ENCODE measurements at regions not wholly inside any gene's neighbourhood (a gene's known extent, or its start where the extent isn't known, plus 50 kb on each side); places are given as distances from the start of the nearest gene placed in this dataset.

GRCh38 chr10:3548702-3549101 is 236.3 kb downstream of the KLF6 start:
- TF ChIP-seq GATA3 (IDR thresholded peaks at IDR 0.05; ENCODE audit: low read depth, low read length) (no peak), GATA2 (IDR thresholded peaks at IDR 0.05; ENCODE audit: low read depth, low read length) (no peak)

GRCh38 chr10:3548076-3548475 is 236.9 kb downstream of the KLF6 start:
- TF ChIP-seq GATA3 (IDR thresholded peaks at IDR 0.05; ENCODE audit: low read depth, low read length) (no peak), GATA2 (IDR thresholded peaks at IDR 0.05; ENCODE audit: low read depth, low read length) (no peak)

GRCh38 chr10:3544561-3544960 is 240.4 kb downstream of the KLF6 start:
- TF ChIP-seq GATA3 (IDR thresholded peaks at IDR 0.05; ENCODE audit: low read depth, low read length) (no peak), GATA2 (IDR thresholded peaks at IDR 0.05; ENCODE audit: low read depth, low read length) (no peak)

GRCh38 chr10:3542185-3542611 is 242.8 kb downstream of the KLF6 start:
- TF ChIP-seq GATA3 (IDR thresholded peaks at IDR 0.05; ENCODE audit: low read depth, low read length): no peak
- TF ChIP-seq GATA2 (IDR thresholded peaks at IDR 0.05; ENCODE audit: low read depth, low read length): no peak

- TF ChIP-seq GATA2 (IDR thresholded peaks at IDR 0.05; ENCODE audit: low read depth, low read length) (no peak), GATA3 (IDR thresholded peaks at IDR 0.05; ENCODE audit: low read depth, low read length) (no peak)
Measured at GRCh38 chr10:3539696-3540383, 245.2 kb downstream of the KLF6 start.

- TF ChIP-seq GATA3 (IDR thresholded peaks at IDR 0.05; ENCODE audit: low read depth, low read length): no peak
- no peak for TF ChIP-seq GATA2 (IDR thresholded peaks at IDR 0.05; ENCODE audit: low read depth, low read length)
Measured at GRCh38 chr10:3538656-3539531, 246.1 kb downstream of the KLF6 start.

GRCh38 chr10:3538291-3538655 is 246.7 kb downstream of the KLF6 start:
- TF ChIP-seq GATA2 (IDR thresholded peaks at IDR 0.05; ENCODE audit: low read depth, low read length) (no peak), GATA3 (IDR thresholded peaks at IDR 0.05; ENCODE audit: low read depth, low read length) (no peak)

- TF ChIP-seq GATA3 (IDR thresholded peaks at IDR 0.05; ENCODE audit: low read depth, low read length) (no peak), GATA2 (IDR thresholded peaks at IDR 0.05; ENCODE audit: low read depth, low read length) (no peak)
Measured at GRCh38 chr10:3537518-3537917, 247.5 kb downstream of the KLF6 start.

- no peak for TF ChIP-seq GATA3 (IDR thresholded peaks at IDR 0.05; ENCODE audit: low read depth, low read length)
- TF ChIP-seq GATA2 (IDR thresholded peaks at IDR 0.05; ENCODE audit: low read depth, low read length): no peak
Measured at GRCh38 chr10:3535001-3535400, 250.0 kb downstream of the KLF6 start.

GRCh38 chr10:3534433-3534832 is 250.6 kb downstream of the KLF6 start:
- TF ChIP-seq GATA3 (IDR thresholded peaks at IDR 0.05; ENCODE audit: low read depth, low read length): no peak
- no peak for TF ChIP-seq GATA2 (IDR thresholded peaks at IDR 0.05; ENCODE audit: low read depth, low read length)

- TF ChIP-seq GATA3 (IDR thresholded peaks at IDR 0.05; ENCODE audit: low read depth, low read length) (no peak), GATA2 (IDR thresholded peaks at IDR 0.05; ENCODE audit: low read depth, low read length) (no peak)
Measured at GRCh38 chr10:3533296-3533695, 251.7 kb downstream of the KLF6 start.

- no peak for TF ChIP-seq GATA2 (IDR thresholded peaks at IDR 0.05; ENCODE audit: low read depth, low read length)
- no peak for TF ChIP-seq GATA3 (IDR thresholded peaks at IDR 0.05; ENCODE audit: low read depth, low read length)
Measured at GRCh38 chr10:3532644-3533043, 252.4 kb downstream of the KLF6 start.

GRCh38 chr10:3531670-3532069 is 253.3 kb downstream of the KLF6 start:
- TF ChIP-seq GATA2 (IDR thresholded peaks at IDR 0.05; ENCODE audit: low read depth, low read length) (no peak), GATA3 (IDR thresholded peaks at IDR 0.05; ENCODE audit: low read depth, low read length) (no peak)

- TF ChIP-seq GATA3 (IDR thresholded peaks at IDR 0.05; ENCODE audit: low read depth, low read length) (no peak), GATA2 (IDR thresholded peaks at IDR 0.05; ENCODE audit: low read depth, low read length) (no peak)
Measured at GRCh38 chr10:3530783-3531645, 254.0 kb downstream of the KLF6 start.

Data from SH-SY5Y (cell line).